IPS-18c (cell line): ENCODE measurements at regions not wholly inside any gene's neighbourhood (a gene's known extent, or its start where the extent isn't known, plus 50 kb on each side); places are given as distances from the start of the nearest gene placed in this dataset.

Experiments
- H3K4me3 ChIP-seq: 2 replicates; pipeline ENCODE4 v1.7.0; 2013; ENCODE audit warnings: low read depth, mild to moderate bottlenecking, low read length, moderate library complexity; ENCODE audit not compliant: insufficient read depth
- H3K9me3 ChIP-seq: one replicate; pipeline ENCODE4 v1.6.1; 2013; ENCODE audit warnings: mild to moderate bottlenecking, low read length, moderate library complexity; ENCODE audit not compliant: control insufficient read depth, insufficient read depth

DNA sequence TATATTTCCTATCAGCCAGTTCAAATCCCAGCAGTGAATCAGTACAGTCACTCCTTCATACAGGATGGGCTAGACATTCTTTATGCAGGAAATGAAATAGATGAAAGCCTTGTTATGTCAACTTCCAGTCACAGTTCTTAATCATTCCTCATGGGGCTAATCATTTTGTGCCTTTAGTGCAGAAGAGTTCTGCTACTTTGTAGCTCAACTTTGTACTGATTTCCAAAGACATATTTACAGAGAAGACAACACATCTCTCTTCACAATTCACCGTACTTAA lies 593.9 kb upstream of the NETO1 start:
- Histone ChIP-seq H3K4me3 (no peak overlapping the region), H3K9me3 (no peaks in the 10 kb centered on the region)

GRCh38 chr18:73461038-73461779 lies 593.4 kb upstream of the NETO1 start:
- H3K4me3 ChIP-seq, result no peak overlapping the region
- H3K9me3 ChIP-seq, result no peaks in the 10 kb centered on the region

DNA sequence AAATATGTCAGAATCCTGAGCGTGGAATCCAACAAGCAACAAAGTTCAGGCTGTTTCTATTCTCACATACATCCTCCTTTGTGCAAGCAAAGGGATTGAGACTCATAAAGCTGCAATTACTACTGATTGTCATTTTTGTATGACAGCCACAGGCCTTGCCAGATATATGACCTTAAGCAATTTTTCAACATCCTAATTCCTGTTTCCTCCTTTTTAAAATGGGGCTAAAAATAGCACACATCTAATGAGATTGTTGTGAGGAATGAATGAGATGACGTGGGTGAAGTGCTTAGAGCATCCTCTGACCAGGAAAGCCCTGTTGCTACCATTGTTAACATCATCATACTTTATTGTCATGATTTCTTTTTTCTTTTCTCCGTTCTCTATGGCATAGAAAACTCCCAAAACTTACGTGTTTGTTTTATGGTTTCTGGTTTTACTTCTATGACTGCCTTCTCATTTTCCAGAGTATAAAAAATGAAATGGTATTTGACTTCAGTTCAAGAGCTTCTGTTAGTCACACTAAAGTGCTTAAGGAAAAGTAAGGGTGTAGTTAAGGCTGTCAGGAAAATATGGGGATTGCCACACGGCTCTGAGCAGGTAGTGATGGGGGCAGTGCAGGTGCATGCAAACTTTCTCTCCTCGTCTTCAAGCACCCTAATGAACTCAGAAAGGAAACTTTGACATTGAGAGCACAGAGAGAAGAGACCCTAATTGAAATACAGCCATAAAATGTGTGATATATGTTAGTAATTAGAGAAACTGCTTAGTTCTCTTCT lies 590.6 kb upstream of the NETO1 start:
- no peak overlapping the region for H3K4me3 ChIP-seq
- no peaks in the 10 kb centered on the region for H3K9me3 ChIP-seq

DNA sequence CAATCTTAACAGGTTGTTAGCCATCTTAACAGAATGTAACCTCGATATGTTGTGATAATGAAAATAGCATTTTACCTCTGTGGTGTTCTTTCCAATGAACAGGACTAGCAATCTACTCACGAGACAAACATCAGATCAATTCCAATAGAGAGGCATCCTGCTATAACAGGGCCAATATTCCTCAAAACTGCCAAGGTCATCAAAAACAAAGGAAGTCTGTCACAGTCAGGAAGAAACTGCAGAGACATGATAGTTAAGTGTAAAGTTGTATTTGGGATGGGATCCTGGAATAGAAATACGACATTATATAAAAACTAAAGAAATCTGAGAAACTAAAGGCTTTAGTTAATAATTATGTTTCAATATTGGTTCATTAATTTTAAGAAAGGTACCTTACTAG lies 588.9 kb upstream of the NETO1 start:
- Histone ChIP-seq H3K9me3 (no peaks in the 10 kb centered on the region), H3K4me3 (no peak overlapping the region)

GRCh38 chr18:73452866-73453265 lies 585.1 kb upstream of the NETO1 start:
- no peak overlapping the region for H3K4me3 ChIP-seq
- no peaks in the 10 kb centered on the region for H3K9me3 ChIP-seq

- no peaks in the 10 kb centered on the region for H3K9me3 ChIP-seq
- no peak overlapping the region for H3K4me3 ChIP-seq
Observed at GRCh38 chr18:73446502-73446901, 578.7 kb upstream of the NETO1 start.

DNA sequence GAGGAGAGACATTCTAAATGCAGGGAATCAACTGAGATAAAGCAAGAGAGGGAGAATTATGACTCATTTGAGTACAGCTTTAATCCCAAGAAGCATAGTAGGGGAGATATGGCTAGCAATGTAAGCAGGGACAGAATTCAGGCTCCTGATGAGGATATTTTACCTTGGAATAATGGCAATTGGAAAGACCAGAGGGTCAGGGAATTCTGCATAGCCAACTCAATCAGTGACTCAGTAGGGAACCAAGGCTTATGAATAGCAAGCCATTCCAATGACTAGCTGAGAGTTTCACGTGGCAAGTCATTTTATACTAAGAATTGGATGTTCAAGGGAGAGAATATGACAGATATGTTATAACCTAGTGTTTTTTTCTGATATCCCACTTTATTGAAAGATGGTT lies 563.8 kb upstream of the NETO1 start:
- Histone ChIP-seq H3K4me3 (no peak overlapping the region), H3K9me3 (no peaks in the 10 kb centered on the region)

- Histone ChIP-seq H3K9me3 (peaks cover 2% of the 10 kb centered on the region), H3K4me3 (no peak overlapping the region)
Observed at GRCh38 chr18:73421010-73421409, 553.2 kb upstream of the NETO1 start.

DNA sequence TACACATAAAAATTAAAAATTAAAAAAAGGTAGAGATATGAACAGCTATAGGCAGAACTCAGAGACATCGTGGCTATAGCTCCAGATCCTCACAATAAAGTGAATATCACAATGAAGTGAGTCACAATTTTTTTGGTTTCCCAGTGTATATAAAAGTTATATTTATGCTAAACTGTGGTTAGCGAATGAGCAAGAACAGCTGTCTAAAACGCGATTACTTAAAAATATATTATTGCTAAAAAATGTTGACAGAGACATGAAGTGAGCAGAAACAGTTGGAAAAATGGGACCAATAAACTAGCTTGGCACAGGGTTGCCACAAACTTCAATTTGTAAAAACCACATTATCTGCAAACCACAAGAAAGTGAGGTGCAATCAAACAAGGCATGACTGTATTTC lies 551.7 kb upstream of the NETO1 start:
- no peak overlapping the region for H3K4me3 ChIP-seq
- H3K9me3 ChIP-seq, result peaks cover 2% of the 10 kb centered on the region

GRCh38 chr18:73414598-73414997 lies 546.8 kb upstream of the NETO1 start:
- Histone ChIP-seq H3K4me3 (no peak overlapping the region), H3K9me3 (peaks cover 2% of the 10 kb centered on the region)

GRCh38 chr18:73414069-73414468 lies 546.3 kb upstream of the NETO1 start:
- Histone ChIP-seq H3K4me3 (no peak overlapping the region), H3K9me3 (peaks cover 2% of the 10 kb centered on the region)

DNA sequence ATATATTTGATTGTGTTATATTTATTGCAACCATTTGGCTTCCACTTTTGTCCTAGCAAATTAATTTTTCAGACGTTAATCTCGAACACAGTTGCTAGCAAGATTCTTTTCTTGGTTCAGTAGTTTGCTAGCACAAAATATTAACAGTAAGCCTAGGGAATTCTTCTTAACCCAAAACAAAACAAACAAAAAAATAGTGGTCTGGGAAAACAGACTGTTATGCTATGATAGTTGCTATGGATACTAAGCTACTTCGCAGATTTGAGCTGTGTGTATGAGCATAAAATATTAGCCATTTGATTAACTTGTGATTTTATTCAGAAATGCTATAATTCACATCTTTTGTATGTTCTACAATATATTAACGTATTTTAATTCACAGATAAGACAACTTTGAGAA lies 541.5 kb upstream of the NETO1 start:
- Histone ChIP-seq H3K9me3 (no peaks in the 10 kb centered on the region), H3K4me3 (no peak overlapping the region)

- no peak overlapping the region for H3K4me3 ChIP-seq
- H3K9me3 ChIP-seq, result peaks cover 2% of the 10 kb centered on the region
Observed at GRCh38 chr18:73408469-73408868, 540.7 kb upstream of the NETO1 start.

DNA sequence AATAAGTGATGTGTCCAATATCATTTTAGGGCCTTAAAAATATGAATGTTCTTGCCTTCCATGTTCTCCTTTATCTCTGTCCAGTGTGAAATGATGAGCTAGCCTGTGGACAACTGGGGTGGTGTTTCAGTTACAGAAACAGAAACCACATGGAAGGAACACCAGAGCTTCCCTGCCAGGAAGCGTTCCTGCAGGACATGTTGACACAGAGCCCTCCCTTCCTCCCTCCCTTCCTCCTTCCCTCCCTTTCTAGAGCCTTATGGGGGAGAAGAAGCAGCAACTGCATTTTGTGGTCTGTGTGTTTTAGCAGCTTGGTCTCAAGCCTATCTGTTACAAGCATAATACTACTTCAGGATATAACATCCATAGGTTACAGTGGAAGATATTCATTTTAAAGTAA lies 539.7 kb upstream of the NETO1 start:
- H3K9me3 ChIP-seq, result peaks cover 2% of the 10 kb centered on the region
- no peak overlapping the region for H3K4me3 ChIP-seq

GRCh38 chr18:73384246-73384645 lies 516.5 kb upstream of the NETO1 start:
- Histone ChIP-seq H3K9me3 (no peaks in the 10 kb centered on the region), H3K4me3 (no peak overlapping the region)

DNA sequence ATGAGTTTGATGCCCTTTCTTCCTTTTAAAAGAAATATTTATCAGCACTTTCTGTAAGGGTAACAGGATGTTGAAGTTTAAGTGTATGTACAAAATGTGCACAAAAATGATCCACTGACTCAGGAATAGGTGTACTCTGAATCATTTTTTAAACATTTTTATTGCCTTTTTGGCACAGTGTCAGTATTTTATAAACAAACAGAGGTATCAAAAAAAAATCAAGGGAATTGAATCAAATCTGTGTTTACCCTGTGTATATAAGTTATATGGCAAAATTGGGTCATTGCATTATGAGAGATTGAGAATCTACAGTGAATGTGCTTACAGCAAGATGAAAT lies 513.9 kb upstream of the NETO1 start:
- Histone ChIP-seq H3K4me3 (no peak overlapping the region), H3K9me3 (no peaks in the 10 kb centered on the region)

DNA sequence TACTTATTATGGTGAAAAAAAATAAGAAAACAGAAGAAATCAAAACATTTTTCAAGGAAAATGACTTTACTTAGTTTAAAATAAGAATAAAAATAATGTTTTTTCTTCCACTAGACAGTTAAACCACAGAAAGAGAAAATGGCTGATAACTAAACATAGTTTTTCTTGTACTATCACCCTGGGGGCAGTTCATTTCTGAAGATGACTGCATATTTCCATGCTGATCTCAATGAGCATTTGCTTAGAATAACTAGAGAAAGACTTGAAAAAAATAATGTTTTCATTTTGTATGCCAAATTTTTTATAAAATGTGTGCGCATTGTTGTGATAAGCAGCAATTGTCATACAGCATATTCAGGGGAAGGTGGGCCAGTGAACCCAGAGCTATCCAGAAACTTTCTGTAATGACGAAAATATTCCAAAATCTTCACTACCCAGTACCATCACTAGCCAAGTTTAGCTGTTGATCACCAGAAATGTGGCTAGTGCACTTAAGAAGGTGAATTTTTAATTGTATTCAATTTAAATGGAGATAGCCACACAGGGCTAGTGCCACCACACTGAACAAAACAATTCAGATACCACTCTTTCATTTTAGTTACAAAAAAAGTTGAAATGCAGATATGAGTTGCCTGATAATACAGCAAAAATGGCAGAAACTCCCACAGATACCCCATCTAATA lies 513.4 kb upstream of the NETO1 start:
- Histone ChIP-seq H3K9me3 (no peaks in the 10 kb centered on the region), H3K4me3 (no peak overlapping the region)

DNA sequence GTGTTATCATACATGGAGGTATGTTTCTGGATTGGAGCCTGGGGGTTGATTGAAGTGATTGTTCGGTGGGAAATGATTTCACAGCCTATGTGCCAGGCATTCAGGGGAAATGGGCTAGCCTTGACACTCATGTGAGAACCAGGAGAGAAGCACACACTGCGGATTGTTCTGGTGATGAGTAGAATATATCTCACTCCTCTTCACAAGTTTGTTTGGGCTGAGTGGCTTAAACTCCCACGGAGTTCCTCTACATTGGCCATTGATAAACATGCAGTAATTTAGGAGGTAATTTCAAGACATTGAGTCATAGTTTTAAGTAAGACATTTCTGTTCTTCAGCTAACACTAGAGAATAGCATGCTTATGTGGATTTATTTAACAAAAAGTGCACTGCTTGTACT lies 498.9 kb upstream of the NETO1 start:
- Histone ChIP-seq H3K9me3 (no peaks in the 10 kb centered on the region), H3K4me3 (no peak overlapping the region)
